A673 (cell line): ENCODE measurements at regions not wholly inside any gene's neighbourhood (a gene's known extent, or its start where the extent isn't known, plus 50 kb on each side); places are given as distances from the start of the nearest gene placed in this dataset.

ENCODE experiments used
- BruUV-seq: library from RNA; stranded (reverse); fragments of 400-500 nt; replicated peaks from 2 replicates; lab custom pipeline; 2021; lab: Mats Ljungman, UMichigan
- CTCF ChIA-PET: fragments of 300-600 bp; sonication (Branson Sonifier 250); formaldehyde crosslinking; loops from one replicate; lab custom pipeline; 2022; ENCODE audit warnings: antibody characterized with exemption; lab: Charles Lee
- POLR2A ChIA-PET: fragments of 300-600 bp; sonication (Branson Sonifier 250); formaldehyde crosslinking; loops from one replicate; lab custom pipeline; 2022; ENCODE audit warnings: antibody characterized with exemption; ENCODE audit not compliant: low non-redundant PET; lab: Charles Lee
- DNase-seq: peaks from one replicate; pipeline ENCODE4 v3.0.0-alpha.2; 2015; ENCODE audit warnings: low spot score
- H3K27ac ChIP-seq: fragments of 200-600 bp; sonication (generic); 2 replicates; pipeline ENCODE4 v1.5.1; 2016; ENCODE audit warnings: mixed run types, low read depth, mild to moderate bottlenecking, mixed read lengths, antibody characterized with exemption, low read length; ENCODE audit not compliant: poor library complexity, severe bottlenecking
- H3K27me3 ChIP-seq: fragments of 200-600 bp; sonication (generic); replicated peaks from 2 replicates; pipeline ENCODE4 v1.6.1; 2017; ENCODE audit warnings: mixed run types, low read depth, mild to moderate bottlenecking, mixed read lengths, antibody characterized with exemption, low read length; ENCODE audit not compliant: insufficient read depth, poor library complexity
- H3K36me3 ChIP-seq: fragments of 200-600 bp; sonication (generic); 2 replicates; pipeline ENCODE4 v1.6.1; 2016; ENCODE audit warnings: mixed run types, mild to moderate bottlenecking, mixed read lengths, antibody characterized with exemption, low read length; ENCODE audit not compliant: insufficient read depth, poor library complexity, severe bottlenecking
- H3K4me1 ChIP-seq: fragments of 200-600 bp; sonication (generic); 2 replicates; pipeline ENCODE4 v1.6.1; 2017; ENCODE audit warnings: mixed run types, mild to moderate bottlenecking, mixed read lengths, antibody characterized with exemption, low read length; ENCODE audit not compliant: insufficient read depth, poor library complexity, severe bottlenecking
- H3K4me3 ChIP-seq: fragments of 200-600 bp; sonication (generic); 2 replicates; pipeline ENCODE4 v1.5.1; 2016; ENCODE audit warnings: low read depth, mixed run types, mild to moderate bottlenecking, mixed read lengths, low read length; ENCODE audit not compliant: poor library complexity, severe bottlenecking
- H3K9me3 ChIP-seq: fragments of 200-600 bp; sonication (generic); 2 replicates; pipeline ENCODE4 v1.6.1; 2016; ENCODE audit warnings: mixed run types, low read depth, mild to moderate bottlenecking, mixed read lengths, antibody characterized with exemption, low read length; ENCODE audit not compliant: poor library complexity, severe bottlenecking
- EZH2 ChIP-seq: fragments of 200-600 bp; sonication (generic); IDR thresholded peaks from 2 replicates; pipeline ENCODE4 v1.6.1; 2017; ENCODE audit warnings: borderline replicate concordance, low read depth, mild to moderate bottlenecking, mixed read lengths, antibody characterized with exemption, low read length; ENCODE audit not compliant: poor library complexity, severe bottlenecking
- intact Hi-C: fragments of 100-400 bp; cut with micrococcal nuclease; formaldehyde crosslinking; loops from one replicate; pipeline ENCODE4 v1.10.0; 2022; ENCODE audit not compliant: unreplicated experiment
- TF ChIP-seq, protein P1 (sequence below): fragments of 300-800, 200-600 bp; sonication (generic); conservative IDR thresholded peaks from 2 replicates; pipeline ENCODE4 v1.5.1; 2017; ENCODE audit warnings: low read depth, mild to moderate bottlenecking, antibody characterized with exemption, low read length, moderate library complexity, mixed read lengths

DNA sequence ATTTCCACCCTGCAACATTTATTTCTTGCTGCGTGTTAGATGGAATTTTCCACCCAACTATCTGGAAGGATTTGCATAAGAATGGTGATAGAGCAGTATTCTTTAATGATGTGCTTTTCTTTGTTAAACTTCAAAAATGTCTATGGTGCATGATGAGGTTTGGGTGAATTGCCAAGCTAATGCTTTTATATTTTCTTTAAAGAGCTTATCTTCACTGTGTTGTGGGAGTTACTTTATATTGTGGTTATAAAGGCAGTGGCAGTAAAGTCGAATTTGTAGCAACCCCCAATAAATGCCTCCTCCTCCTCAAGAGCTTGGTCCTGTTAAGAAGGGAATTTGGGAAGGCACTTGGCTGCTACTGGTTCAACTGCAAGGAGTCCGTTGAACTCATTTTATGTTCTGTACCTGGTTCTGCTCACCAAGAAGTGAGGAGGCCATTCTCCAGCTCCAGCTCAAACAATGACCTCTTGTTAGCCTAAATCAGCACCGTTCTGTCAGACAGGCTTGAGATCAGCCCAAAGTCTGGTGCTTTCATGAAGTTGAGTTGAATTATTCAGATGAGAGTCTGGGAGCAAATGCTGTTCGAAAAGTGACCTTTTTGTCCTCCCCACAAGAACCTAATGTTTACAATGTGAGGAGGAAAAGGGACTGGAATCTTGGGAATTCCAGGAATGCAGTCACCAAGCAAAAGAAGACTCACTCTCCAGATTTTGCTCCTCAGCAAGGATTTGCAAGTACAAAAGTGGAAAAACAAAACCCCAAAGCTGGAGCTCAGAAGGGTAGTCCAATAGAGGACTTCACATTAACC is 217.0 kb downstream of the TMEM38B start:
- H3K27me3 ChIP-seq: no peaks in the 10 kb centered on the region
- H3K4me1 ChIP-seq: no peaks in the 10 kb centered on the region
- no peaks in the 10 kb centered on the region for H3K9me3 ChIP-seq
- no peaks in the 10 kb centered on the region for H3K36me3 ChIP-seq
- intact Hi-C loops: no loop called here
- no peak overlapping the region for H3K27ac ChIP-seq
- DNase-seq: no peak
- ChIA-PET POLR2A (no interaction called here), CTCF (no interaction called here)
- BruUV-seq: no TSS peak
- no peak overlapping the region for H3K4me3 ChIP-seq
- TF ChIP-seq EZH2: no peak
- TF ChIP-seq, protein P1, sequence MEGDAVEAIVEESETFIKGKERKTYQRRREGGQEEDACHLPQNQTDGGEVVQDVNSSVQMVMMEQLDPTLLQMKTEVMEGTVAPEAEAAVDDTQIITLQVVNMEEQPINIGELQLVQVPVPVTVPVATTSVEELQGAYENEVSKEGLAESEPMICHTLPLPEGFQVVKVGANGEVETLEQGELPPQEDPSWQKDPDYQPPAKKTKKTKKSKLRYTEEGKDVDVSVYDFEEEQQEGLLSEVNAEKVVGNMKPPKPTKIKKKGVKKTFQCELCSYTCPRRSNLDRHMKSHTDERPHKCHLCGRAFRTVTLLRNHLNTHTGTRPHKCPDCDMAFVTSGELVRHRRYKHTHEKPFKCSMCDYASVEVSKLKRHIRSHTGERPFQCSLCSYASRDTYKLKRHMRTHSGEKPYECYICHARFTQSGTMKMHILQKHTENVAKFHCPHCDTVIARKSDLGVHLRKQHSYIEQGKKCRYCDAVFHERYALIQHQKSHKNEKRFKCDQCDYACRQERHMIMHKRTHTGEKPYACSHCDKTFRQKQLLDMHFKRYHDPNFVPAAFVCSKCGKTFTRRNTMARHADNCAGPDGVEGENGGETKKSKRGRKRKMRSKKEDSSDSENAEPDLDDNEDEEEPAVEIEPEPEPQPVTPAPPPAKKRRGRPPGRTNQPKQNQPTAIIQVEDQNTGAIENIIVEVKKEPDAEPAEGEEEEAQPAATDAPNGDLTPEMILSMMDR: no peak

DNA sequence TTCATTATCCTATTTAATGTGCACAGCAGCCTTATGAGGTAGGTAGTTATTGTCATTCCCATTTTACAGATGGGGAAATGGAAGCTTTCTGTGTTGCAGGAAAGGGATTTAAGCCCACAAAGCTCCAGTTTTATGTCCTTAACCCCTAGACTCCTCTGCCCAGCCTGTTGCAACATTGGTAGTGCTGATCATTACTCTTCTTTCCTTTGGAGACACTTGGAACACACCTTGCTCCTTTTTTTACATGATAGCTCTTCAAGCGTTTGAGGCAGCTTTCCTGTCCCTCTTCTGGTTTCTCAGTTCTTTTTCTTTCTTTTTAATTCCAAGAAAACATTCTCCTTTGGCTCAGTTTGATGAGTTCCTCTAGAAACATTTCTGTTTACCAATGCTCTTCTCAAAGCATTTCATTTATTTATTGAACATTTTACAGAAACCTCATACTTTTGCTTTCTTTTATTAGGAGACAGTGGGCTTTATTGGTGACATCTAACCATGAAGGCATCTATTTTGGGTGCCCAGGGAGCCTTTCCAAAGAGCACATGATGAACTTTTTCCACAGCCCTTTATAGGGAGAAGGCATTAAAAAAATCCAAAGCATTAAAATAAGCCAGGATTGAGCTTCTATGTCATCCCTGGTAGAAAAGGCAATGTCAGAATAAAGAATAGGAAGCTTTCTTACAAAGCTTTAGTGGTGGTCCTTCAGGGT is 218.0 kb downstream of the TMEM38B start:
- no peak for TF ChIP-seq EZH2
- TF ChIP-seq, protein P1: no peak
- no TSS peak for BruUV-seq
- H3K36me3 ChIP-seq: no peaks in the 10 kb centered on the region
- no peak for DNase-seq
- no peak overlapping the region for H3K27ac ChIP-seq
- intact Hi-C loops: no loop called here
- CTCF ChIA-PET: no interaction called here
- no peaks in the 10 kb centered on the region for H3K27me3 ChIP-seq
- H3K4me3 ChIP-seq: no peak overlapping the region
- H3K4me1 ChIP-seq: no peaks in the 10 kb centered on the region
- H3K9me3 ChIP-seq: no peaks in the 10 kb centered on the region
- POLR2A ChIA-PET: no interaction called here

DNA sequence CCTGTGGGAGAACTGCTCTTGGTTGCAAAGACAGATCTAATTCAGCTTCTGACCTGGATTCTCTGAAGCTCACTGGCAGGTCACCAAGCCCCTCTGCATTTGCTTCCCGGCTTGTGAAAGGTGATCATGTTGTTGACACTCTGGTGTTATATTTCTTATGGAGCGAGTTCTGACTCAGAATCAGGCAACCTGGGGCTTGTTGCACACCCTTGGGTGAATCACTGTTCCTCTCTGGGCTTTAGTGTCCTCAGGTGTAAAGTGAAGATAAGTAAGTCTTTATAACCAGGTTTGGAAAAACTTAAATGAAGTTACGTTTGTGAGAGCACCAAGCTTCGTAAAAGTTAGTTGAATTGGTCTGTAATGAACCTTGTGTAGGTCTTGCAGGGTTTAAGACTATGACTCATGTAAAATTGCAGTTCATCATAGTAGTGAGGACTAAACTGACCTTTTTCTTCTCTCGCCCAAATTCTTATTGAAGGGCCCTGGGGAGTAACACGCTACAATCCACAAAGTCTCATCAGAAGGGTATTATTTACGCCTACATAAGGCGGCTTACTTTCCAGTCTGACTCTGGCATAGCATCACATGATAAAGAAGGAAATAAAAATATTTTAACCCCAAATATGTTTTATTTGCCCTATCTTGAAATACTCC is 218.6 kb downstream of the TMEM38B start:
- DNase-seq: no peak
- no peak overlapping the region for H3K27ac ChIP-seq
- no peaks in the 10 kb centered on the region for H3K27me3 ChIP-seq
- H3K36me3 ChIP-seq: no peaks in the 10 kb centered on the region
- CTCF ChIA-PET: no interaction called here
- no peak overlapping the region for H3K4me3 ChIP-seq
- no peaks in the 10 kb centered on the region for H3K4me1 ChIP-seq
- TF ChIP-seq, protein P1: no peak
- TF ChIP-seq EZH2: no peak
- BruUV-seq: no TSS peak
- no peaks in the 10 kb centered on the region for H3K9me3 ChIP-seq
- intact Hi-C loops: no loop called here
- POLR2A ChIA-PET: no interaction called here
